CD4-positive, alpha-beta T cell treated with Interleukin-6 for 4 hours (primary cell): ENCODE measurements at regions not wholly inside any gene's neighbourhood (a gene's known extent, or its start where the extent isn't known, plus 50 kb on each side); places are given as distances from the start of the nearest gene placed in this dataset.

ENCODE experiments used
- DNase-seq: peaks from one replicate; pipeline ENCODE4 v3.0.0-alpha.2; 2020; ENCODE audit warnings: mixed read lengths

- no peak for DNase-seq
Observed at GRCh38 chr3:102757950-102758349, 323.1 kb downstream of the ZPLD1 start.

DNA sequence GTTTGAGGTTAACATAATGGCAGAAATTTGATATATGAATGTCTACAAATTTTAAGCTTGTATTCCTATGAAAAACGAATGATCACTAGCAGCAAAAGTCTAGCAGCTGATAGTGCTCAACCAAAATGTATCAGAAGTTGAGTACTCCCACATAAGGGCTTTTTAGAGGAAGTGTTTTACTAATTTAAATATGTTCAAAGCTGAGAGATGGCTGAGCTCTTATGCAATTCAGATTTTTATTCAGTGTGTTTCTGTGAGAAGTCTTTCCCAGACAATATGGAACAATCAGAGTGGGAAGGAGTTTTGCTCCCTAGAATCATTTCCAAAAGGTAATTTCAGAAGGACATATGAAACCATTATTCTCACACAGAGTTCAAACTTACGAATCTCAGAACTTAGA is 327.0 kb downstream of the ZPLD1 start:
- DNase-seq: no peak

DNA sequence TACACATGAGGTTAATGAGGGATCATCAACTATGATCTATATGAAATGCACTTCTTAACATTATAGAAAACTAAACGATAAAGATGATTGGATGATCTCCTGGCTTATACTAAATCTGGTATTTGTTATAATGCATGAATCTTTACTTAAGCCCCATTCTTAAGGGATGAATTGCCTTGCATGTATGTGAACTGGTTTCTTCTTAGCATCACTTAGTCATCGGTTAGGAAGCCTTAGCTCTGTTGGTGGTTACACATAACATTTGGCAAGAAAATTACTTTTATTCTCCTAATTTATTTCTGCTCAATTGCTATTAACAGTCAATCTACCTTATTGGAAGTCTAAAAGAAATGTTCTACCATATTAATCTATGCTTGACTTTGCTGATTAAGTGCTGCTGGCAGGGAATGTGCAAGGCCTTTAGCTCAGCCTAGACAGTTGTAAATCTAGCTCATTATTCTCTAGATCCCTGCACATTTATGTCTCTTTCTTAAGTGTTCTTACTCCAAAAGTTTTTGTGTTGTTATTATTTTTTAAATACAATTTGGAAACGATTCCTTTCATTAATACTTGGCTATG is 356.0 kb downstream of the ZPLD1 start:
- no peak for DNase-seq

- DNase-seq: no peak
Observed at GRCh38 chr3:102791641-102792589, 357.1 kb downstream of the ZPLD1 start.

GRCh38 chr3:102796804-102797203 is 362.0 kb downstream of the ZPLD1 start:
- no peak for DNase-seq

DNA sequence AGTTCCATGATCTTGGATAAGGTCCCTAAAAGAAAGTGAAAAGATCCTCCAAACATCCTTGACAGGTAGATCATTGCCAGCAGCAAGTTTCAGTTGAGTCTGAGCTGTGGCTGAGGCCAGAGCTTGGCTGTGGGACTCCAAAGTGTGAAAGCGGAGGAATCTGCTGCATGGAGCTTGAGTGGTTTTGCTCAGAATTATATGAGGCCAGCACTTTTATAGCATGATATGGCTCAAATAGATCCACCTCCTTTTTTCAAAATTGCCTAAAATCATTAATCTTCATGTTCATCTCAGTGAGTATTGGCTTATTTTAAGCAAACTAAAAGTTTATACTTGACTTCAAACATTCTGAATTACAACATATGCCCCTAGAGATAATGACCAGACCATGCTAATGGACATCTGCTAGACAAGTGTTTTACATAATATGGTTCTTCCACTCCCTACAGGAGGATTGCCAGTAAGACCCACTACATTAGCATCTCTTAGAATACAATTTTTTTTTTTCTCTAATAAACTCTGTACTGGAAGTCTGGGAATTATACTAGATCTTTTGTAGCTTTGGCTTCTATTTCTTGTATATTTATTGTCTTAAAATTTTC is 368.1 kb downstream of the ZPLD1 start:
- no peak for DNase-seq

DNA sequence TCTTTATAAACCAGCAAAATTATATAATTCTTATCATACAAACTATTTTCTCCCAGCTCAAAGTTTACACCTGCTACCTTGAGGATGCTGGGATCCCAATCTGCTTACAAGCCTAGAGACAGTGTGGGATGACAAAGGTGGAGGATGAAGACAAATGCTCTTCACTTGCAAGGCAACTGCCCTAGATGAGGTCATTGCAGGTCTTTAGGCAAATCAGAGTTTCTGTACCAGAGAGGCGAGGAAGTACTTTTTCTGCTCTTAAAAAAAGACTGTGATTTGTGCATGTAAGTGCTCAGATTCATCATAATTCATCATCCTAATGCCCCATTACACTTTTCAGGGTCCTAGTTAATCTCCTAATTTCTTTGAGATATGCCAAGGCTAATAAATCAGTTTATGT is 376.1 kb downstream of the ZPLD1 start:
- no peak for DNase-seq

GRCh38 chr3:102826636-102827035 is 391.8 kb downstream of the ZPLD1 start:
- DNase-seq: no peak

GRCh38 chr3:102827386-102827785 is 392.6 kb downstream of the ZPLD1 start:
- DNase-seq: no peak

- no peak for DNase-seq
Observed at GRCh38 chr3:102830415-102830814, 395.6 kb downstream of the ZPLD1 start.

GRCh38 chr3:102841866-102842265 is 407.1 kb downstream of the ZPLD1 start:
- DNase-seq: no peak

DNA sequence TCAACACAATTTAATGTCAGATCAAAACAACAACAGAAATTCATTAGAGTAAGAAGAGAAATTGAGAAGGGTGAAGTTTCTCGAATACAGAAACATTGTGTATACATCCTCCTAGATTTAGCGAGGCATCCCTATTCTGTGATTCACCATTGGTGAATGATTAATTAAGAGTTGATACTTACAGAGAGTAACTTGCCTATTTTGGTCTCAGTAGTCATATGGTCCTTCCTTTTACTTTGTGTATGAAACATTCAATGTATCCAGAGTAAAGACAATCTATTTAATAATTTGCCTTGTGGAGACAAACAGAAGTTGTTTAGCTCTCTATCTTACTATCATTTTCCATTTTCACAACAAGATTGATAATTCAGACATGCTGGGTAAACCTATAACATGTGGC is 432.0 kb downstream of the ZPLD1 start:
- DNase-seq: no peak

DNA sequence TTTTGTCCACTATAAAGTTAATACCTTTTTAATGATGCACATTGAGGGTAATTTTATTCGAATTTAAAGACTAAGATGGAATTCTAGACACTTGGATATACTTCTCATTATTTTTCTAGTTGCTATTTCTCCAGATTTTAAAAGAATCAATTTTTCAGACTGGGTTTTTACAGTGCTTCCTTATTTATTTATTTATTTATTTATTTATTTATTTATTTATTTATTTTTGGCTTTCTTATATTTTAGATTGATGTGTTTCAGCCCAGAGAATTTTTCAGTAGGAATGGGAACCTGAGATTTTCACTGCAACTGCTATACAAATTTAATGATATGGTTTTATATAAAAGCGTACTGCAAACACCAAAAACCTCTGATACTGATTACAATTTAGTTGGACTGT is 448.7 kb downstream of the ZPLD1 start:
- no peak for DNase-seq

GRCh38 chr3:102885289-102885688 is 450.5 kb downstream of the ZPLD1 start:
- no peak for DNase-seq

- DNase-seq: no peak
Observed at GRCh38 chr3:102887431-102887830, 452.6 kb downstream of the ZPLD1 start.

DNA sequence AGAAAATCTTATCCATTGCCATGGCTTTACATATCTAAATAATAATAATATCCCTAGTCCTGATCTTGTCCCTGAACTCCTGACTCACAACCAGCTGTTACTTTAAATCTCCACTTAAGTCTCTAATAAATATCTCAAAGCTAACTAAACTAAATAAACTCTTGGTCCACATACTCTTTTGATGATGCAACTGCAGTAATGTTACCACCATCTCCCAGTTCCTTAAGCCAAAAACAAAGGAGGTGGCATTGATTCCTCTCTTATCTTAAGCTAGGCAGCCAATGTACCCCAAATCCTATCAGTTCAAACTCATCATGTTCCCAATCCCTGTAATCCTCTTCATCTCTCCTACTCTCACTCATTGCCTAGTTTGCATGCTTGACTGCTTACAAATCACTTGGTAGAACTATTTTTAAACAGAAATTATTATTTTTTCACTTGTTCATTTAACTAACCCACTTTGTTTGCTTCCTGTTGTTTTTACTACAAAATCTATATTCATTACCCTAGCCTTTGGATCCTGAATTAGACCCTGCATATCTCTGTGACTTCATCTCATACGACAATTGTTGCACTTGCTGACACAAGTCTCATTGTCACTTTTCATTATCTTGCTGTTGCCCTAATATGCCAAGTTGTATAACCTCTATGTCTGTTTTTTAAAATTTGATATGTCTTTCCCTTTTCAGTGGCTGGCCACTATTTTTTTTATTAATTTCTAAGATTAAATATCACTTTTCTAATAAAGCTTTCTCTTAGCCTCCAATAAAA is 462.2 kb downstream of the ZPLD1 start:
- no peak for DNase-seq

DNA sequence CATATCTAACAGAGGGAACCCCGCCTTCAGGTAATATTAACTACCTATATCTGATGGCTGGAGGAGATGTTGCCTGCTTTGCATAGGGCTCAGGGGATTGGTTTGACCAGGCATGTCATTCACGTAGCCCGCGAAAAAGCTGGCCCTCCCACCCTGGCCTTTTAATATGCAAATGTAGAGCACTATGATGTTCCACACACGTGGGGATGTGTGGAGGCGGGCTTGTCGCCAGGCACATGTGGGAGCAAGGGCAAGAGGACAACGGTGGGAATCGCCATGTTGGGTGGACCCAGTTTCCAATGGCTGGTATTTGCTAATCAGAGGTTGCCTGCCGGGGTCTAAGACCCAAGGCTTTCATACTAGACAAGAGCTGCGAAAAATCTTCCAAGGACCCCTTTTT is 469.8 kb downstream of the ZPLD1 start:
- no peak for DNase-seq

DNA sequence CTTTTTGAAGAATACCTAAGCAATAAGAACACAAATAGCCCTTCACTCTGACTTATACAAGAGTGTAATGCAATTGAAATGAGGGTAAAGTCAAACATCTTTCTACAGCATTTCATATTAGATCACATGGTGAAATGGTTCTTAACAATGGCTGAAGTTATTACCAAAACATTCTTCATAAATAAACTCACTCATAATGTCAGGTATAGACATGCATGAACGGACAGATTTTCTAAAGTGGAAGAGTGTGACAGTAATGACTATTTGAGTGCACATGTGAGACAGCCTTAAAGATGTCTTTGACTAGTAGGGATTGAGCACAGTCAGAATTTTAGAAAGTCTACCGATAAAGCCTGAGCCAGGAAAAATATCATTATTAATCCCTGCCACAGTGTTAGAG is 471.0 kb downstream of the ZPLD1 start:
- no peak for DNase-seq

- DNase-seq: no peak
Observed at GRCh38 chr3:102906818-102907217, 472.0 kb downstream of the ZPLD1 start.

DNA sequence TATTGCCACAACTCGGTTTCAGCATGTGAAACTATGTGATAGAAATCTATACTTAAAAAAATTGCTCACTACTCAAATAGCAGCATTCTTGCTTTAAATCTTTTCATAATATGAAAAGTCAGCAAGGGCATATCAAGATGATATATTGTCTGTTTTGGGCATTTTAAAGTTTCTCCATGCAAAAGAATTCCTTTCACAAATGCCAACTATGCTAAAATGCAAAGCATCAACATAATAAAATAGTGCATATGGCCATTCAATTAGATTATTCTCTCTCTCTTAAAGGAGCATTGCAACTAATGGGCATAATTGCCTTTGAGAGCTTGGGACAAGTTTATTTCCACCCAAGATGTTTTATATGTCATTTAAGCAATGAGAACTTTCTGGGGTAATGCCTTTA is 475.1 kb downstream of the ZPLD1 start:
- no peak for DNase-seq

DNA sequence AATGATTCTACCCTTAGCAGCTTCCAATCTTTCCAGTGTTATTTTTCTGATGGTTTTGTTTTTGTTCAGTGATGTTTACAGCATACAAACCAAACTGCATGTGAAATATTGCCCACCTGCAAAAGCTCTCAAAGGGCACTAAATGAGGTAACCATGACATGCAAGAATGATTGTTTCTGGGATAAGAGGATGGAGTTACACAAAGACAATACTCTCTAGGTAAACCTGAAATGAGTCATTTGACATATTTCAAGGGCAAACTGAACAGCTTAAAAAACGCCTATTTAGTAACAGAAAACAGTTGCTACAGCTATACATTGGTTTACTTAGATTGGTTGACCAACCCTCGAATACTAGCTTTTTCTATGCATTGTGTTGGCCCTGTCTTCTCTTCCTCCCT is 481.7 kb downstream of the ZPLD1 start:
- no peak for DNase-seq

- DNase-seq: no peak
Observed at GRCh38 chr3:102926618-102927017, 491.8 kb downstream of the ZPLD1 start.

DNA sequence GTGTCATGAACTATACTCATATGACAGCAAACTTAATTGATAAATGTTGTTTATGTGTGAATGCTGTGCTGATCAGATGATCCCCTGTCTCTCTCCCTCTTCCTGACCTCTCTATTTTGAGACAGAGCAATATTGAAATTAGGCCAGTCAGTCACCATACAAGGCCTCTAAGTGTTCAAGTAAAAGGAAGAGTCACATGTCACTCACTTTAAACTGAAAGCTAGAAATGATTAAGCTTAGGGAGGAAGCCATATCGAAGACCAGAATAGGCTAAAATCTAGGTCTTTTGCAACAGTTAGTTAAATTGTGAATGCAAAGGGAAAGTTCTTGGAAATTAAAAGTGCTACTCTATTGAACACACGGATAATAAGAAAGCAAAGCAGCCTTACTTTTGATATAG is 498.6 kb downstream of the ZPLD1 start:
- no peak for DNase-seq
